DMS153 (cell line): ENCODE measurements at regions not wholly inside any gene's neighbourhood (a gene's known extent, or its start where the extent isn't known, plus 50 kb on each side); places are given as distances from the start of the nearest gene placed in this dataset.
"Not testable (repeated sequence)": the region's sequence is repeated elsewhere in the genome, so short reads cannot be mapped to it uniquely, and the experiment has no call there.

Experiments used
- DNase-seq: peaks from one replicate; lab custom pipeline; 2025; lab: John Stamatoyannopoulos, UW

GRCh38 chr11:97019305-97019704 is 629.5 kb downstream of the JRKL start:
- DNase-seq = no peak

DNA sequence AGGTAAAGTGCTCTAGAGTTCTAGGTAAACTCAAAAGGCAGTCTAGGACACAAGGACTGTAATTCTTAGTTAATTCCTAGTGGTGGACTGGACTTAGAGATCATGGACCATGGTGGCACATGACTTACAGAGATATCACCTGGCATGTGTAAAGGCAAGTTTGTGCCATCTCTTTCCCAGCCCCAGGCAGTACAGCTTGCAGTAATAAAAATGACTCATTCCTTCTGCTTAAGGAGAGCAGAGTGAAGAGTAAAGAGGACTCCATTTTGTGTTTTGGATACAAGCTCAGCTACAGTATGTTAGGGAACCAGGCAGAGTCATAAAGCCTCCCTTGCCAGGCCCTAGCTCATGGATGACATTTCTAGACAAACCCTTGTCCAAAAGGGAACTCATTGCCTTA is 629.9 kb downstream of the JRKL start:
- no peak for DNase-seq

- no peak for DNase-seq
Observed at GRCh38 chr11:97022955-97023354, 633.1 kb downstream of the JRKL start.

DNA sequence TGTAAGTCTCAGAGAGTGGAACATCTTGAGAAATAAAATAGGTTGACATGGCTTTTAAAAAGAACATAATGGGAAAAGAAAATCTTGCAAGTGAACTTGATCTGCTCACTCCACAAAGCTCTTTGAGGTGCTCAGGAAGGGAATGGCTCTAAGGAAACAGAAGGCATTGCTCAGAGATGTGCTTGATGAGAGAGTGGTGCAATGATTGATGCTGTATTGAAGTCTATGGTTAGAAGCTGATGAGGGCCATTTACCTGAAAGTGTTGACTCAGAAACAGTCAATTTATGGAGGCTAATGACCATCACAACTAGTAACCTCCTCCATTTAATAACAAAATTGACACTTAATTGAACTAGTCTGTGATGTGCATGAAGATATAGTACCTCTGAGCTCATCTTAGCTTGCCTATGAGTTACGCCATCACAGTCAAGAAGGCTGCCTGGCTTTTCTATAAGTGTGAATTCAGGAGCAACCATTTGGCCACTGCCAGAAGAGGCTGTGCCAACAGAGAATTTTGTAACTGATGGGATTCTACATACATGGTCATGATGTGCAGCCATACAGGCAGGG is 639.1 kb downstream of the JRKL start:
- DNase-seq = no peak

- DNase-seq = no peak
Observed at GRCh38 chr11:97033178-97033577, 643.4 kb downstream of the JRKL start.

GRCh38 chr11:97048481-97048880 is 658.7 kb downstream of the JRKL start:
- DNase-seq = no peak

DNA sequence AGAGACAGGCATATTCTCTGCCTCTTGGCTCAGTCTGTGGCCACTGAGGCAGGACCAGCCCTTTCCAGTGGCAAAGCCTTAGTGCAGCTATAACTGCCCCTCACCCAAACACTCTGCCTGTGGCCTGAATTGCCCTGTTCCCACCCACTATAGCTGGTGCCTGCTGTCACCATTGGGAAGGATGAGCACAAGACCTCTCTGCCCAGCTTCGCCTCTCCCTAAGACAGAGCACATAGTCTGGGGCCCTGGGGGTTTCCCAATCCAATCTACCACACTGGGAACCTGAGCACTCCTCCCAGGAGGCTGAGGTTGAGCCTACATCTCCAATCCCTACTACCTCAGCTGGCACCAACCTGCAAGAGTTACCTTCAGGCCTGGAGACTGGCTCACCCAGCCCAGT is 670.4 kb downstream of the JRKL start:
- DNase-seq = no peak

GRCh38 chr11:97069160-97069559 is 679.3 kb downstream of the JRKL start:
- no peak for DNase-seq

GRCh38 chr11:97072420-97072819 is 682.6 kb downstream of the JRKL start:
- no peak for DNase-seq

DNA sequence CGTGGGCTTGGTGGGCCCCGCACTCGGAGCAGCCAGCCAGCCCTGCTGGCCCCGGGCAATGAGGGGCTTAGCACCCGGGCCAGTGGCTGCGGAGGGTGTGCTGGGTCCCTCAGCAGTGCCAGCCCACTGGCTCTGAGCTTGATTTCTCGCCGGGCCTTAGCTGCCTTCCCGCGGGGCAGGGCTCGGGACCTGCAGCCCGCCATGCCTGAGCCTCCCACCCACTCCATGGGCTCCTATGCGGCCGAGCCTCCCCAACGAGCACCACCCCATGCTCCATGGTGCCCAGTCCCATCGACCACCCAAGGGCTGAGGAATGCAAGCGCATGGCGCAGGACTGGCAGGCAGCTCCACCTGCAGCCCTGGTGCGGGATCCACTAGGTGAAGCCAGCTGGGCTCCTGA is 686.9 kb downstream of the JRKL start:
- DNase-seq = not testable (repeated sequence)

DNA sequence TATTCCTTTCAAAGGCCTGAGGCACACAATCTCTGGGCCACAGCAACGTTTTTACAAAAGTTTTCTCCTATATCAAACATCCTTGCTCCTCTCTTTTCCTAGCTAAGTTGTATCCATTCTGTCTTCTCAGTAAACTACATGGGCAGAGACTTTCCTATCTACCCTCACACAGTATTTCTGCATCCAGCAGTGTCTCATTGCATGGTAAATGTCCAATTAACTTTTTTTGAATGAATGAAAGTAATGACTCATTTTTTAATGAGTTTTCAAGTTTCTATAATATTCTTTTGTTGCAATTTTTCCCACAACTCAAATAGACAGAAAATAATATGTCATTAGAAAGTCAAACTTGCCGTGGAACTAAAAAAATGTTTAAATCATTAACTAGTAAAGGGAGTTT is 688.6 kb downstream of the JRKL start:
- DNase-seq = no peak

- DNase-seq = no peak
Observed at GRCh38 chr11:97079244-97079643, 689.4 kb downstream of the JRKL start.

GRCh38 chr11:97087419-97087818 is 697.6 kb downstream of the JRKL start:
- DNase-seq = no peak

DNA sequence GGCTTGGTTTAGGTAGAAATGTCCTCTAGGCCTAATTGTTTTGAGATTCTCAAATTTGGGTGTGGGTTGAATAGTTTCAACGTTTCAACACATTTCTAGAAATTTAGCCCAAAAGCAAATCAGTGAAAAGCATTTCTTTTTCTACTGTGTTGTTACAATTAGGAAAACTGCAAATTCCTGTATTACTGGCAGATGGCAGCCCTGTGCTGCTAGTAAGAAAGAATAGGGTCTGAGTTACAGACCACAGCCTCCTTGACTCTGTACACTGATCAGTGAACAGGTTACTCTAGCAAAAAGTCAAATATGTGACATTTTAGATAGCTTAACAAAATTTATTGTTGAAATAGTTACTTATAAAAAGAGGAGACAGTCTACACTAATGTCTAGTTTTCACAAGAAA is 703.0 kb downstream of the JRKL start:
- DNase-seq = no peak

DNA sequence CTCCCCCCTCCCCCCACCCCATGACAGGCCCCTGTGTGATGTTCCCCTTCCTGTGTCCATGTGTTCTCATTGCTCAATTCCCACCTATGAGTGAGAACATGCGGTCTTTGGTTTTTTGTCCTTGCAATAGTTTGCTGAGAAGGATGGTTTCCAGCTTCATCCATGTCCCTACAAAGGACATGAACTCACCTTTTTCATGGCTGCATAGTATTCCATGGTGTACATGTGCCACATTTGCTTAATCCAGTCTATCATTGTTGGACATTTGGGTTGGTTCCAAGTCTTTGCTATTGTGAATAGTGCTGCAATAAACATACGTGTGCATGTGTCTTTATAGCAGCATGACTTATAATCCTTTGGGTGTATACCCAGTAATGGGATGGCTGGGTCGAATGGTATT is 712.4 kb downstream of the JRKL start:
- DNase-seq = not testable (repeated sequence)

GRCh38 chr11:97107604-97108003 is 717.8 kb downstream of the JRKL start:
- no peak for DNase-seq

GRCh38 chr11:97109078-97109477 is 719.3 kb downstream of the JRKL start:
- no peak for DNase-seq

DNA sequence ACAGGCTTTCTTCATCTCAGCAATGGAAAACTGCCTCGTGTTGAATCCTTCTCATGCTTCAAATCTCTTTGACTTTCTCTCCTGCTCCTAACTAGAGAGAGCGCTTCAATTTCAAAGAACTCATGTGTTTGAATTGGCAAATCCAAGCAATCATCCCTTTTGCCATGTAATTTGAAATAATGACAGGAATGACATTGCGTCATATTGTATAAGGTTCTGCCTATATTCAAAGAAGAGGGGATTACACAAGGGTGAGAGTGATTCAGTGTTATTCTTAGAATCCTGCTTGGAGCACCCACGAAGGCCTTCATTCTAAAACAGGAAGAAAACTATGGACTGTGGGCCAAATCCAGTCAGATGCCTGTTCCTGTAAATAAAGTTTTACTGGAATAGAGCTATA is 720.6 kb downstream of the JRKL start:
- DNase-seq = no peak

GRCh38 chr11:97111559-97111958 is 721.7 kb downstream of the JRKL start:
- no peak for DNase-seq

DNA sequence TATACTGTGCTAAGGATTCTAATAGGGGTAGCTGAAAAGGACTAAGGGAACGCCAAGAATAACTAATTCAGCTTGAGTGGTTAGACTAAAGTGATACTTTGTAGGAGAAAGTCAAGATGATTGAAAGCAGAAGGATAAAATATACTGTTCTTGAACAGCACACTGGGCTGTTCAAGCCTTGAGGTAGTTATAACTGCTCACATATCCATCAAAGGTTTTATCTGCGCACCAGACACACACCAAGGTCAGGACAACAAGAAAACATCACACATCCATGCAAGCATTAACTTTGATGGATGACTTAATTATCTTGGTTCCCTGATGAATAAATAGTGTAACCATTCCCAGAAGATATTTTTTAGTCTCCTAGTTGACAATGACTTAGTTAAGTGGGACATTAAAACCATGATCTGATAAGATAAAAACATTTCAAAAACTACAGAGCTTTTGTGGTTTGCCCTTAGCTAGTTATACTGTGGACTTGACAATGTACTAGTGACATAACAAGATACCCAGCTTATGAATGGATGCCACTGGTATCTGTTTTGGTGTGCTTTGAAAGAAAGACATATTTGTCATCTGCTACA is 728.9 kb downstream of the JRKL start:
- DNase-seq = no peak

DNA sequence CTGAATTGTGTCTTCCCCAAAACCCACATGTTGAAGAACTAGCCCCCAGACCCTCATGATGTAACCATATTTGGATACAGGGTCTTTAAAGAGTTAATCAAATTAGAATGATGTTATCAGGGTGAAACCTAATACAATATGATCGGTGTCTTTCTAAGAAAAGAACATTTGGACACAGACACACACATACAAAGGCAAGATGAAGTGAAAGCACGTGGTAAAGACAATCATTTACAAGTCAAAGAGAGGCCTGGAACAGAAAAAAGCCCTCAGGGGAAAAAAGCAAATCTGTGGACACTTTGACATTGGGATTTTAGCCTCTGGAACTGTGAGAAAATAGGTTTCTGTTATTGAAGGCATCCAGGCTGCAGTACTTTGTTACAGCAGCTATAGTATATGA is 733.4 kb downstream of the JRKL start:
- DNase-seq = no peak

GRCh38 chr11:97136067-97136466 is 746.3 kb downstream of the JRKL start:
- no peak for DNase-seq

DNA sequence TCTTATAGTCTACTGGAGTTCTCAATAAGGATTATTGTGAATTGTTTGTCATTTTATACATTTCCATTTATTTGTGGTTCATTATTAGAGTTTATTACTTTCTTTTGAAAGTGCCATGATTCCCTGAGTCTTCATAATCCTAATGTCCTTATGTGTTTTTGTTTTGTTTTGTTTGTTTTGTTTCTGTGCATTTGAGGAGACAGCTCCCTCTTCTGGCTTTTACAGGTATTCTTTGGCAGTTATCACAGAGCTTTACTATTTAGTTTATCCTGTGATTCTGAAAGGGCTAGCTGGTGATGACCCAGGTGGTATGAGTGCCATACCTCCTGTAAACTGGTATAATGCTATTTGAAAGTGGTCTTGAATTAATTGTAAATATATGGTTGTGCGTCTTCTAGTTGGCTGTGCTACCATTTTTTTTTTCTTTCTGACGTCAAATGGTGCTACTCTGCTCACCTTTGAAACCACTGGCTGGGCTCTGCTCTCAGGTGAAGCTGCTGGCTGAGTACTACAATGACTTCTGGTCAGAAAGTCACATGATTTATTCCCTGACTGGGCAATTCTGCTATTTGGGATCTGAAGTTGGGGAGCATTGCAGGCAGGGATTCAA is 751.2 kb downstream of the JRKL start:
- peak; percentile 9 for DNase-seq

- no peak for DNase-seq
Observed at GRCh38 chr11:97143463-97143862, 753.6 kb downstream of the JRKL start.
